ENCODE measurements at regions not wholly inside any gene's neighbourhood (a gene's known extent, or its start where the extent isn't known, plus 50 kb on each side); places are given as distances from the start of the nearest gene placed in this dataset.

GRCh38 chr22:48869161-48869560, 958.5 kb downstream of the BRD1 start:
- no peak for TF ChIP-seq CTCF (IDR thresholded peaks at IDR 0.05; ENCODE audit: low read length)
- TF ChIP-seq EZH2 (optimal IDR thresholded peaks at IDR 0.05; ENCODE audit: low read depth, low read length), result no peak

Data from MM.1S (cell line).